NOMO-1 (cell line): ENCODE measurements at regions not wholly inside any gene's neighbourhood (a gene's known extent, or its start where the extent isn't known, plus 50 kb on each side); places are given as distances from the start of the nearest gene placed in this dataset.

Experiments
- DNase-seq, 2 experiments: peaks; one replicate each; lab custom pipeline; 2025; ENCODE audit not compliant: unreplicated experiment in 2 of 2; lab: John Stamatoyannopoulos, UW

DNA sequence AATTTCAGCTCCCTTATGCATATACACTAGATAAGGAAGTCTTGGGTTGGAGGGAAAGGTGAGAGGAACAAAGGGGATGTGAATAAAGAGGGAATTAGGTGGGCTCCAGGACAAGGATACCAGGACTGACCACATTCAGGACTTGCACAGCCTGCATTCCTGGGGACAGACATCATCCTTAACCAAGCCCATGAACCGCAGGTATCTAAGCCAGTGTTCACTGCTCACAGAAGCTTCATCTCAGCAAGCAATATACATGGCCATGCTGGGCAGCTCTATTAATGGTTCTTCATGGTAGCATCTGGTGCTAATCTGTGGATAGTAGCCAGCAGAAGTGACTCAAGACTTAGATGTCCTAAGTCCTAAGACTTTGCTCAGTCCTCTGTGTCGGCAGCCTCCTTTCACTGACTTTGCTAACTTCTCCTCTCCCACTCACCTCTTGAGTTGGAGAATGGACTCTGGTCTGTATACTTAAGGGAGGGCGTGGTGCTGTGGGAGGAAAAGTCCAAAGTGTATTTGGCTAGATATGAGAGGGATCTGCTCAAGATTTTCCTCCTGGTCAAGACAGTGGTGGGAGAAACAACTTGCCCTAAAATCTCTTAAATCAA, 136.1 kb downstream of the ASCL1 start:
- DNase-seq, result no peak

DNA sequence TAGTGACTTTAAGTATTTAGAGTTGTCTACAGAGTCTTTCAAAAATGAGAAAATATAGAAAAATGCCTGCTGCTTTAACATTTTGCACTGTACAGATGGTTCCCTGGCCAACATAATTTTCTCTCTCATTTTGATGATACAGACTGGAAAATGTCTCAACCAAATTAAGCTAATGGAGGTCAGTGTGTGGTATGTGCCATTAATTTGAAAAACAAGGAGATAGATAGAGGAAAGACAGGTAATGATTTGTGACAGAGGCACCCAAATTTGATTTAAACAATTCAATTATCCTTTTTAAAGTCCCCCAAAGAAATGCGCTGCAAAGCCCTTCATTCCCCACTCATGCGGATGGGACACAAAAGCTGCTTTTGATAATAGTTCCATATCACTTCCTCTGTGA, 140.0 kb downstream of the ASCL1 start:
- DNase-seq, result no peak

DNA sequence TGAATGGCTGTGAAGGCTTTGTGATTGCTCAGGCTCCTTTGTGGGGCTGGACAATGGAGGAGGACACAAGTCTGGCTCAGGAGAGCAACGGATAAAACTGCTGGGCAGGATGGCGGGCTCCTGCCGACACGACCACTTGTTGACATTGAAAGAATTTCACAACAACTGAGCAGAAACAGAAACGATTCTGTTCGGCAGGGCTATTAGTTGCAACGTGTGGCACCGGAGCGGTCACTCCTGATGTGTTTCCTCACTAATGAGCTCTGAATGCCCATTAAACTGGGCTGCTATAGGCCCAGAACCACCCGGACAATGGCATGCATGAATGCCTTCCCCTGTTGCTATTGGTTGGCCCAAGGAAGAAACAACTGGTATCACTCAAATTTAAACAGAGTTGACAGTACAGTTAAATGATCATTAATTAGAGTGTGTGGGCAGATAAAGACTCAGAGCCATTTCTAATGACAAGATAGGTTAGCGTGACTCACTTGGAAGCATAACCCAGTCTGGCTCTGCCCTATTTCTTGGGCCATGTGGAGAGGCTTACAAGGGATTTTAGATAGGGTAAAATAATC, 142.9 kb downstream of the ASCL1 start:
- no peak for DNase-seq

DNA sequence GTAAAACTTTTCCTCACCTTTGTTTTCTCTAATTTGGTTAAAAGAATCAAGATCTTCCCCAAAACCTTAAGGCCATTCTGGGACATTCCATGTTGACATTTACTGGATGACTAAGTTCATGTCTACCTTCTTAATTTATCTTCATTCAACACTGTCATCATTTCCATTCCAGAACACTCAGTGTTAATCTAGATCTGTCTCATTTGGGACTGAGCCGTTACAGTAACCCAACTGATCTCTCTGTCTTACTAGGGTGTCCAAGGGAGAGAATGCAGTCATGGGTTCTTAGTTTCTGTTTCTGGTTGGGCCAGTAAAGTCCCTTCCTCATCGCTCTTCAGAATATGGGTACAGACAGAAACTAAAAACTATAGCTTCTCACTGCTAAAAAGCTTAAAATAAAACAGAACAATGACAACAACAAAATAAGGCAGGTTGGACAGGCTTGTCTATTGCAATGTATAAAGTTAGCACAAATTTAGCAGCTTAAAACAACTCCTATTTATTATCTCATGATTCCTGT, 144.8 kb downstream of the ASCL1 start:
- DNase-seq, result no peak

DNA sequence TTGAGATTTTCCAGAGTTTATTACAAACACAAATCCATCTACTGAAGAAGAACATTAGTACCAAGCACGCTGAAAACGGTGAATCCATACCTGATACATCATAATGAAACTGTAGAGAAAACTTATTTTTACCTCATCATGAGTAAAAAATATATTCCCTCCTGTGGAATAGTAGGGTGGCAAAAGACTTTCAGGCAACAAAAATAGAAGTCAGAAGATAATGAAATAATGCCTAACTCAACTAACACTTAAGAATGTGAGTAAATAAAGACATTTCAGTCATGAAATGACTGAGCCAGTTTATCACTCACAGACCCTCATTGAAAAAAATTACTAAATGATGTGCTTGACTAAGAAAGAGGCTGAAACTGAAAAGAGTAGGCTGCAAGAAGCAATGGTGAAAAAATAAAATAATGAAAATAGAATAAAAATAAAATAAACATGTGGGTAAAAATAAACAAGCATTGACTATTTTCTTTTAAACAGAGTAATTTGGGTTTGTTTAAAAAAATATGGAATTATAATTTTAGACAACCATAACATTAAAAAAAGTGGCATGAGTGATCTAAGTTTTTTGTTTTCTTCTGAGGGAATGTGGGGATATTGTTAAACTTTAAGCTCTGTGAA, 148.6 kb downstream of the ASCL1 start:
- no peak for DNase-seq

DNA sequence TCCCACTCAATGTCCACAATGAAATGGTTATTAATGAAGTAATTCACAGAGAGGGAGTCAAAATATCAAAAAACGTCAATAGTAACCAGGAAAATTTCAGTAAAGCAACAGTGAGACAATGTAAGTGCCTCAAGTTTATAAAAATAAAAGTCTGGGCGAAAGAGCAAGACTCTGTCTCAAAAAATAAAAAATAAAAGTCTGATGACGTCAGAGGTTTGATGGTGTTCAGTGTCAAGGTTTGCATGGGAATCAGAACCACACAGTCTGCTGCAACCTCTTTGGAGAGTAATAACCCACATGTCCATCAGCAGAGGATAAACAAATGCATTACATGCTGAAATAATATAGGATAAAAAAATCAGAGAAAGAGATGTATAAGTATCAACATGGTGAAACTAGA, 152.4 kb downstream of the ASCL1 start:
- DNase-seq, result no peak

DNA sequence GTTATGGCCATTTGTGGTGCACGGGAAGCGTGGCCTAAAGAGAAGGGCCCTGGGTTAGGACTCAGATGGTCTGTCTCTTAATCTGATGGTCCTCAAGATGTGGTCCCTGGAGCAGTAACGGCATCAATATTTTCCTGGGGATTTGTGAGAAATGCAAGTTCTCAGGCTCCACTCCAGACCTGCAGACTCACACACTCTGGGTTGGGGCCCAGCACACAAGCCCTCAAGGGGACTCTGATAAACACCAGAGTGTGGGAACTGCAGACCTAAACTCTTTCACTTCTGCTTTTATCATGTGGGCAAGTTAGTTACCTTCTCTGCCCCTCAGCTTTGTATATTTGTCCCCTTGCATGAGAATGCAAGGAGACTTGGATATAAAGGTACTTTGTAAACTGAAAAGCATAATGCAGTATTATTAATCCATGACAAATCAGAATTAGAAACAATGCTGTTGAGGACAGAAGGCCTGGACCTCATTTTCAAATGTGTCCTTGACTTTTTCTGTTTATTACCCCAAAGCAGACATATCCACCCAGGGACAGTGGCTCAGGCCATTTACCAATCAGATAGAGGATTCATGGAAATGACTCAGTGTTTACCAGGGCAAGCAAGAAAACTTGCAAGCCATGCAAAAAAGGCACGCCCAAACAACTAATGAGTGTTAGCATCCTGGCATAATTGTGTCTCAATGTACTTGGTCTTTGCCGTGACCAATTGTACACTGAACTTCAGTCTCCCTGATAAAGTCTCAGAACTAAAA, 157.0 kb downstream of the ASCL1 start:
- peak in 1 of 2 experiments; percentile 13 for DNase-seq

DNA sequence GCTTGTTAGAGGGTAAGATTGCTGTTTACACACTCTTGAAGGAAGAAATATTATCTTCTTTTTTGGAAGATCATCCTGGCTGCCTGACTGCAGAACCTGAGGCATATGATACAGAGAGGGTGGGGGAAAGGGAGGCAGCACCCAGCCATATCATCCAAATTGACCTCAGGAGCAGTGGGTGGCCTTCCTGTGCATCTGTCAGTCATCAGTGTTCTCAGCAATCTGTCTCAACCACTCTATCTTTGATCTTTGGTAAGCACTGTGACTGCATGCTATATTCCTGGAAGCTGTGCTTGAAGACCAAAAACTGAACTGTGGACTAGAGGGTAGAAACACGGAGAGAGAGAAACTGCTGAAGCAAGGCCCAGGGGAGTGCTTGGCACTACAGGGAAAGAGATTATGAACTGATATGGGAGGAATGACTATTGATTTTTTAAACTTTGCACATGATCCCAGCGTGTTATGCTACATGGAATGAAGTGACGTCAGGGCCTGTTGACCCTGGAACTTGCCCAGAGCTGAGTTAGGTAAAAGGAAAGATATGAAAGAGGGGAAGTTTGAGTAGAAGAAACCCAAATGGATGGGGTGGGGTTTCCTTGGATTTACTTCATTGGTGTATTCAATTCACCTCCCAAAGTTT, 171.5 kb downstream of the ASCL1 start:
- DNase-seq, result no peak

DNA sequence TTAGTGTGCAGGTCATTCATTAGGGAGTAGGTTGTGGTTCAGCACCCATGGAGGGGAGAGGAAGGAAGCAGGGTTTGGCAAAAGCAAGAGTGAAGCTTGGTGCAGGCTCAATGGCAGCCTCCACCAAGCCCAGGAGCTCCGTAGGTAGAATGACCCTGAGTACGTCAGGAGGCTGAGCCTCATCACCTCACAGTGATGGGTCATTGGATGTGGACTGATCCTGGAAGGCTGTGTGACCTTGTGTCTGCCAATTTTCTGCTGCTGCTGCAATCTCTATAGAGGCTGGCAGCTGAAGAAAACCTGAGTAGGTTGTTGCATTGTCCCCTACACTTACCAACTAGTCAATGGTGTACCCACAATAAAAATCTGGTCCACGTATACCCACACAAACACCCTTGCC, 173.1 kb downstream of the ASCL1 start:
- DNase-seq, result no peak

DNA sequence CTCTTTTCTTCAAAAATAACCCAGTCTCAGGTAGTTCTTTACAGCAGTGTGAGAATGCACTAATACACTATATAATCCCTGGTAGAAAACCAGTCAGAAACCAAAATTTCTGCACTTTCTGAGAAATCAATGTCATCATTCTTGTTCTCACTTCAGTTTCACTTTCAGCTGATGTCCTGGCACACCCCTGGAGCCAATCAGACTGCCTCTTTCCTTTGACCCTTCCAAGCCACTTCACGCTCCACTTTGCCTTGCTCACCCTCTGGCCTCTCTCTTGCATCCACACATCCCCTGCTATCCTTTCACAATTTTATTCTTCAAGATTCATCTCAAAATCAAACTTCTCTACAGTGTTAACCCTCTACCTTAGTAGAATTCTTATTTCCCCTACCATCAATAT, 181.1 kb downstream of the ASCL1 start:
- no peak for DNase-seq

DNA sequence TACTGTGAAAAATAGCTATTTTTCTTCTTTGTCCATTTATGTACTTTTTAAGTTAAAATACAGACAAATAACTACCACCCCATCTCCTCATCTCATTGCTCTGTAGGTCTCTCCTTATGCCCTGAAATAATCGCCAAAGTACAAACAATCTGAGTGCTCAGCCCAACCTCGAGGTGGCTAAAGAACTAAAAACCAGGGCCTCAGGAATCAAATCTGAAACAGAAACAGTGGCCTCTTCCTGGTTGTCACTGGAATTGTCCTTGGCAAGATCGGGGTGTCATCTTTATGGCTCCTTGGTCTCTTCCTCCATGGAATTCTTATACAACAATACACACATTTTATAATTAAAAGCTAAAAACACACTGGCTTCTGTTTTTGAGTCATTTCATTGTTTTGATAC, 182.4 kb downstream of the ASCL1 start:
- no peak for DNase-seq

DNA sequence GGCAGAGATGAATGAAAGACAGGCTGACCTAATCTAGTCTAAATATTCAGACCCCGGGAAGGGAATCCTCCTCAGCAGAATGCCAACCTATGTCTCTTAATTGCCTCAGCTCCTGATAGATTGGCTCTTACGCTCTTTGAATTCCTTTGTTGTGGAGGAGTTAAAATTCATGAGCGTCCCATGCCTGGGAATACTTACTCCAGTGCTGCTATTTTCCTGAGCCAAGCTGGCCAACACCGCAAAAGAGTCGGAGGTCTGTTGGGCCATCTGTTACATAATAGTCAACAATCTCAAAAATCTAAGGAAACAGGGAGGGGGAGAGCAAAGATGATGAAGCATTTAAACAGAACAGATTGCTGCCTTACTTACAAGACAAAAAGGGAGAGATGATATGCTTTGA, 182.8 kb downstream of the ASCL1 start:
- no peak for DNase-seq

DNA sequence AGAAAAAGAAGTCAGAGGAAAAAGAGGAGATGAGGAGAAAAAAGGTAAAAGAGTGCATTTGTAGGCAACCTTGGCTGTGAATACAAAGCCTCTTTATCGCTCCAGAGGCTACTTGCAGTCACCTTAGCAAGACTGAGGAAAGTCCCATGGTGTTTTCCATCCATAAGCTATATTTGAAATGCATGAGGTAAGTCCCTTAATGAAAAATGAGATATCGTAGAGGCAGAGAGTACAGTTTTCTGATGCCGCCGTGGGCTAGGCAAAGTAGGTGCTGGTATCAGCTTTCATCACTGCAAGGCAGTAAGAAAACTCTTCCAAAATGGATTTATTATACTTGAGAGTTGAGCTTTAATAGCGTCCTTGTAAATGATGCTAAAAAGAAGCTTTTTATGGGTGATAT, 186.8 kb downstream of the ASCL1 start:
- DNase-seq, result no peak

DNA sequence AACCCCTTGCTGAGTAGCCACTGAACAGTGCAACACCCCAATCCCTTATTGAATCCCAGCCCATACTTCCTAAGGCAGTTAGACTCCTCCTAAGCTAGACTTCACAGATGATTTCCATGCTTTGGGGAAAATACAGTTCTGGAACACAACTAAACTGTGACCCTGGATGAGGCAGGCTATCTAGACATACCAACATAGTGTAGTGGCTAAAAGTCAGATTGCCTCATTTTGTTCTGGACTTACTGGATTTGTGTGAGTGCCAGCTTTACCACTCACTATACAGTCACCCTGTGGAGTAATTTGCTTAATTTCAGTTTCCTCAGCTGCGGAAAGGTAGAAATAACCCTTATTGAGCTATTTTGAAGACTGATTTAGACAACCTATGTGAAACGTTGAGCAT, 203.1 kb downstream of the ASCL1 start:
- DNase-seq, result no peak

DNA sequence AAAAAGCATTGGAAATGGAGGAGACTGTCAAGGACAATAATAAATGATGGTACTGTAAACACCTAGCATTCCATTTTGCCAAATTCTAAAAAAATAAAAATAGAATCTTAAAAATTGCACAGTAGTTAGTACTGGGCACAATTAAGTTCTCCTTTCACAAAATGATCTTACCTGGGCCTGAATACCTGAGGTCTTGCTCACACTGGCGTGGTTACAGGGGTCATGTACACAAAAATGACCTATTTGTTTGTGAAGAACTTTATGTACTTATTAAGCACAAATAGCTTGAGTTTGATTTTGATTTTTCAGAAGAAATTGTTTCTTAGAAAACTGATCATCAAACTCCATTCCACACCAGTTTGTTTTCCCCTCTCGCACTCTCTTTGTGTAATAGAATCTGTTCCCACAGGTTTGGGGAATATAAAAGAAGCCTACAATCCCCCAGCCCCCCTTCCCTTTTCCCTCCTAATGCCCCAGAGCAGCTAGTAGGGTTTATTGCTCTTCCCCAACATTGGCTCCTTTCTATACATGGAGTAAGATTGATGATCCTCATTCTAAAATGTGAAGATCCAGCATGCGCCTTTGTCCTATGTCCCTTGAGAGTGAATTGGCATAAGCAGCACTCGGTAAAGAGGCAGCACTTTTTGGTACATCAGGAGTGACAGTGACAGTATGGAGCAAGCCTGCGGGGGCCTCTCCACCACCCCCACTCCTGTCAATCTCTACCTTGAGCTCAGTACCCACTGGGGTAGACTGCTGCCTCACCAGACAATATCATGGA, 204.3 kb downstream of the ASCL1 start:
- DNase-seq, result no peak

DNA sequence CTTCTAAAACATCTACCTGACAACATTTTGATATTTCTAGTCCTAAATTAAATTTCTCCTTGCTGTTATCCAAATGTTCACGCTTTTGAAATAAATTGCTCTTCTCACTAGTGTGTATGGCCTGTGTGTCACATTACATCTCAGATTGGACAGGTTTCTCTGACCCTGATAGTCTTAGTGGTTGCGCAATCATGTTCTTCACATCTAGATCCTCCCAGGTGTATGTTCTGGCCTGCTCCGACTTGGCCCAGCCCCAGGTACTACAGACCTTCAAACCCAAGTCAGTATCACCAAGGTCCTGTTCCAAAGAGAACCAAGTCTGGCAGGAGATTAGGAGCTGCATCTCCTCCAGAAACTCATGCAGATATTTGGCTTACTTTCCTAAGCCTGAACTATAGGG, 209.5 kb downstream of the ASCL1 start:
- no peak for DNase-seq

DNA sequence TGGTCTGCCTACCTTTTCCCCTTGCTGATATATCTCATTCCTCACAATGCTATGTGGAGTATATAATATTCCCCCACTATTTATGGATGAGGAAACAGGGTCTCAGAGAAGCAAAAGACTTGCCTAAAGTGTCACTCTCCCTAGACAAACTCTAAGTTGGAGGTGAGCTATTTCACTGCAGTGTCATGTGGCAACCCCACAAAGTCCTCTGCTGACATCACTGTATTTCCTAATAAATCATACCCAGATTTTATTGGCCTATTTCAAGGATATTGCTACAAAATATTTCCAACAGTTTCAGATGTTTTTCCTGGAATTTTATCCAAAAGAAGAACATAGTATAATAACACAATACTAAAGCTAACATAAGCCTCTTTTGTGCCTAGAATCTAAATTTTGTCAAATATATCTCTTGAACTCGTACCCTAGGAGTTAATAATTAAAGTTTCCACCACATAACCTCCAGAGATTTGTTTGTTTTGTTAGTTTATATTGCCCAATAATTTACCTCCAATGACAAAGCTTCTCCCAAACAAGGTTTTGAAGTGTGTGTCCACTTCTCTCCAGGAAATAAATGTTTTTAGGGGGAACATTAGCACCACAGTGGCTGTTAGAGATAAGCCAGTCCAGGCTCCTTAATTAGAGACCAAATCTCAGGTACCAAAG, 215.1 kb downstream of the ASCL1 start:
- DNase-seq, result no peak

DNA sequence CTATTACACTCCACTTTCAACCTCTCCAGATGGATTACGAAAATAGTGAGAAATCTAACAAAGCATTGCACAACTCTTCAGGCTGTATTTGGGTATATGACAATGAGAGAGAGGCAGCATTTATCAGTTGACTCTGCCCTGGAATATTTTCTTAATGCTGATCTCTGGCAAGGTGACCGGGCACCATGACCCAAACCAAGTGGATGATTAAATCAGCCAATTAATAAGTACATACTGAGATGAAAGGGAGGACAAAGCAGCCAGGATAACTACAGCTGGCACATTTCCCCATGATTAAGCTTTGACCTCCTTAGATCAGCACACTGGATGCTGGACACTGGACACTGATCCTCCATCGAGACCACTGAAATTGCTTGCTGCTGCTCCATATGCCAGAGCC, 218.2 kb downstream of the ASCL1 start:
- DNase-seq, result no peak

DNA sequence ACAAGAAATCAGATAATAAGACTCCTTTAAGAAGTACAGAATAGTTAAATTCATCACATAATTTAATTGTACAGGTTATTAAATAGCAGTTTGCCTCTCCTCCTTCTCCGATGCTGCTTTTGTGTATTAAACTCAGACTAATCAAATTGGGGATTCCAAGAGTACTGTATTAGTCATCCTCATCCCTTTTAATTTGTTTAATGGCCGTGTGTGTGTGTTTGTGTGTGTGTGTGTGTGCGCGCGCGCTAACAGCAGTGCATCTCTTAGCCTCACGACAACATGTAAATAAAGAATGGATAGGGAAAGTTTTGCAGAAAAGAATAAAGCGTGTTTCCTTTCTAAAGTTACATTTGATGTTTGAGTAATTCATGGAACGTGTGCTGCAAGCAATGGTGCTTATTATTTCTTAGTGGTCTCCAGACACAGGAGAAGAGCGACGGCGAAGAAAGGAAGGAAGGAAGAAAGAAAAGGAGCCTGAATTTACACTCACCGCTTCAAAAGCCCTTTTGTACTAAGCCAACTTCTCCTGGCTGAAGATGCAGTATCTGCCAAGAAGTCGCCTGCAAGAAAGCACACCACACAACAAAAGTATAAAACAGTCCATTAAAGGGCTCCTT, 220.3 kb downstream of the ASCL1 start:
- no peak for DNase-seq
